IMR-90 (cell line): ENCODE measurements at regions not wholly inside any gene's neighbourhood (a gene's known extent, or its start where the extent isn't known, plus 50 kb on each side); places are given as distances from the start of the nearest gene placed in this dataset.

Experiments used
- CEBPB ChIP-seq: IDR thresholded peaks from 2 replicates; pipeline ENCODE4 v1.6.1; 2012; ENCODE audit warnings: low read depth, low read length, improper control_type of control experiment
- FOS ChIP-seq: fragments of 150-350 bp; IDR thresholded peaks from 2 replicates; pipeline ENCODE4 v1.6.1; 2016; ENCODE audit warnings: low read depth, low read length
- MAFK ChIP-seq: IDR thresholded peaks from 2 replicates; pipeline ENCODE4 v1.6.1; 2012; ENCODE audit warnings: low read depth, low read length, improper control_type of control experiment
- MXI1 ChIP-seq: IDR thresholded peaks from 2 replicates; pipeline ENCODE4 v1.6.1; 2012; ENCODE audit warnings: low read depth, mild to moderate bottlenecking, low read length, moderate library complexity, borderline replicate concordance
- POLR2A ChIP-seq: IDR thresholded peaks from 2 replicates; pipeline ENCODE4 v1.6.1; 2012; ENCODE audit warnings: mild to moderate bottlenecking, low read depth, low read length
- RAD21 ChIP-seq: IDR thresholded peaks from 2 replicates; pipeline ENCODE4 v1.6.1; 2012; ENCODE audit warnings: low read length, improper control_type of control experiment
- RFX5 ChIP-seq: IDR thresholded peaks from 2 replicates; pipeline ENCODE4 v1.8.0; 2012; ENCODE audit warnings: low read depth, mild to moderate bottlenecking, low read length, moderate library complexity
- TF ChIP-seq, protein P1 (sequence below): conservative IDR thresholded peaks from 2 replicates; pipeline ENCODE4 v1.5.1; 2012; ENCODE audit warnings: mild to moderate bottlenecking, low read depth, low read length, improper control_type of control experiment

GRCh38 chr3:22724420-22724819 is 478.7 kb upstream of the UBE2E2 start:
- TF ChIP-seq, protein P1, sequence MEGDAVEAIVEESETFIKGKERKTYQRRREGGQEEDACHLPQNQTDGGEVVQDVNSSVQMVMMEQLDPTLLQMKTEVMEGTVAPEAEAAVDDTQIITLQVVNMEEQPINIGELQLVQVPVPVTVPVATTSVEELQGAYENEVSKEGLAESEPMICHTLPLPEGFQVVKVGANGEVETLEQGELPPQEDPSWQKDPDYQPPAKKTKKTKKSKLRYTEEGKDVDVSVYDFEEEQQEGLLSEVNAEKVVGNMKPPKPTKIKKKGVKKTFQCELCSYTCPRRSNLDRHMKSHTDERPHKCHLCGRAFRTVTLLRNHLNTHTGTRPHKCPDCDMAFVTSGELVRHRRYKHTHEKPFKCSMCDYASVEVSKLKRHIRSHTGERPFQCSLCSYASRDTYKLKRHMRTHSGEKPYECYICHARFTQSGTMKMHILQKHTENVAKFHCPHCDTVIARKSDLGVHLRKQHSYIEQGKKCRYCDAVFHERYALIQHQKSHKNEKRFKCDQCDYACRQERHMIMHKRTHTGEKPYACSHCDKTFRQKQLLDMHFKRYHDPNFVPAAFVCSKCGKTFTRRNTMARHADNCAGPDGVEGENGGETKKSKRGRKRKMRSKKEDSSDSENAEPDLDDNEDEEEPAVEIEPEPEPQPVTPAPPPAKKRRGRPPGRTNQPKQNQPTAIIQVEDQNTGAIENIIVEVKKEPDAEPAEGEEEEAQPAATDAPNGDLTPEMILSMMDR = no peak
- TF ChIP-seq MXI1 (no peak), RAD21 (no peak), POLR2A (no peak), RFX5 (no peak), CEBPB (no peak), MAFK (peak; percentile 25; the same call in 1 of the 2 replicates), FOS (no peak)
